OCI-LY7 (cell line): ENCODE measurements at regions not wholly inside any gene's neighbourhood (a gene's known extent, or its start where the extent isn't known, plus 50 kb on each side); places are given as distances from the start of the nearest gene placed in this dataset.

Experiments
- CTCF ChIP-seq: fragments of 200-600 bp; sonication (generic); conservative IDR thresholded peaks from 2 replicates; pipeline ENCODE4 v1.5.1; 2014; ENCODE audit warnings: mild to moderate bottlenecking, antibody characterized with exemption, low read length, moderate library complexity, mixed read lengths
- EZH2phosphoT487 ChIP-seq: fragments of 200-600 bp; sonication (generic); IDR thresholded peaks from 2 replicates; pipeline ENCODE4 v1.6.1; 2018; ENCODE audit warnings: low read depth, borderline replicate concordance, mild to moderate bottlenecking, mixed run types, antibody characterized with exemption, low read length, moderate library complexity, mixed read lengths

DNA sequence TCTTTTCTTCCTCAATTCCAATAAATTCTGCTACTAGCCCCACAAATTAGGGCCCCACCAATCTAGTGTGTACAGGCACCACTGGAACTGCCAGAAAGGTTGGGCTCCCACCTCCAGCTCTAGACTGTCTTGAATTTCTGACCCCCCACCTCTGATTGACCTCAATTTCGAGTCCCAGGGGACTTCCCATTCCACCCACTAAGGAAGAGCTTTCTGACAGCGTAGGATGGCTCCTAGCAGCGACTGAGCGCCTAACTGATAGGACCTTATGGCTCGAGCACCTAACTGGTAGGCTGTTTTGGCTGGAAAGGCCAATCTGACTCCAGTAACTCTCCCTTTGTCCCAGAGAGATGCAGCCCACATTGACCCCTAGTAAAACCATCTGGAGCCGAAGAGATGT, 171.6 kb upstream of the ZNF184 start:
- TF ChIP-seq CTCF (no peak), EZH2phosphoT487 (no peak)
